ENCODE measurements at regions not wholly inside any gene's neighbourhood (a gene's known extent, or its start where the extent isn't known, plus 50 kb on each side); places are given as distances from the start of the nearest gene placed in this dataset.

GRCh38 chr16:72689851-72690250 lies 358.1 kb downstream of the ZFHX3 start:
- intact Hi-C loops (cut with micrococcal nuclease), result no loop called here
- ATAC-seq (ENCODE audit: low read depth), result no peak
- H3K36me3 Mint-ChIP-seq (ENCODE audit: low read depth), result no peaks in the 10 kb centered on the region
- POLR2A ChIA-PET, result no interaction called here
- no peak overlapping the region for H3K4me3 Mint-ChIP-seq
- no peaks in the 10 kb centered on the region for H3K27me3 Mint-ChIP-seq
- H3K27ac Mint-ChIP-seq, result no peak overlapping the region
- DNase-seq, result no peak
- no peaks in the 10 kb centered on the region for H3K9me3 Mint-ChIP-seq
- no peak for TF ChIP-seq CTCF (IDR thresholded peaks at IDR 0.05)
- no peaks in the 10 kb centered on the region for H3K4me1 Mint-ChIP-seq
- CTCF ChIA-PET, result no interaction called here

- no peak for TF ChIP-seq CTCF (IDR thresholded peaks at IDR 0.05)
These were observed 367.2 kb downstream of the ZFHX3 start for GRCh38 chr16:72680732-72681131.

GRCh38 chr16:72679856-72680255 lies 368.1 kb downstream of the ZFHX3 start:
- ChIA-PET CTCF (no interaction called here), POLR2A (interaction anchor here (0.6 kb wide), 1 partner anchor 25 kb away, joined by 5 read pairs; no protein-coding TSS in a partner anchor)
- ATAC-seq (ENCODE audit: low read depth) (no peak), DNase-seq (no peak)
- no peak for TF ChIP-seq CTCF (IDR thresholded peaks at IDR 0.05)
- Mint-ChIP-seq H3K4me3 (no peak overlapping the region), H3K36me3 (ENCODE audit: low read depth) (no peaks in the 10 kb centered on the region), H3K4me1 (no peaks in the 10 kb centered on the region), H3K9me3 (no peaks in the 10 kb centered on the region), H3K27me3 (no peaks in the 10 kb centered on the region), H3K27ac (no peak overlapping the region)
- intact Hi-C loops (cut with micrococcal nuclease), result no loop called here

More at GRCh38 chr16:72680732-72681131, 367.2 kb downstream of the ZFHX3 start:
- H3K4me3 Mint-ChIP-seq, result no peak overlapping the region
- ATAC-seq (ENCODE audit: low read depth), result no peak
- no peaks in the 10 kb centered on the region for H3K27me3 Mint-ChIP-seq
- no peaks in the 10 kb centered on the region for H3K4me1 Mint-ChIP-seq
- no peaks in the 10 kb centered on the region for H3K36me3 Mint-ChIP-seq (ENCODE audit: low read depth)
- intact Hi-C loops (cut with micrococcal nuclease), result no loop called here
- no peaks in the 10 kb centered on the region for H3K9me3 Mint-ChIP-seq
- DNase-seq, result no peak
- ChIA-PET CTCF (no interaction called here), POLR2A (interaction anchor here (0.6 kb wide), 1 partner anchor 22 kb away, joined by 4 read pairs; no protein-coding TSS in a partner anchor)
- H3K27ac Mint-ChIP-seq, result no peak overlapping the region

GRCh38 chr16:72677662-72678447 lies 370.1 kb downstream of the ZFHX3 start:
- peaks cover 4% of the 10 kb centered on the region for H3K9me3 Mint-ChIP-seq
- POLR2A ChIA-PET, result no interaction called here
- no peaks in the 10 kb centered on the region for H3K36me3 Mint-ChIP-seq (ENCODE audit: low read depth)
- no peak for TF ChIP-seq CTCF (IDR thresholded peaks at IDR 0.05)
- ATAC-seq (ENCODE audit: low read depth), result no peak
- intact Hi-C loops (cut with micrococcal nuclease), result no loop called here
- H3K27me3 Mint-ChIP-seq, result no peaks in the 10 kb centered on the region
- no peak overlapping the region for H3K27ac Mint-ChIP-seq
- H3K4me3 Mint-ChIP-seq, result no peak overlapping the region
- no peaks in the 10 kb centered on the region for H3K4me1 Mint-ChIP-seq
- no peak for DNase-seq
- CTCF ChIA-PET, result no interaction called here

GRCh38 chr16:72673118-72673517 lies 374.8 kb downstream of the ZFHX3 start:
- DNase-seq (no peak), ATAC-seq (ENCODE audit: low read depth) (no peak)
- Mint-ChIP-seq H3K4me1 (no peaks in the 10 kb centered on the region), H3K9me3 (peaks cover 14% of the 10 kb centered on the region), H3K27ac (no peak overlapping the region), H3K36me3 (ENCODE audit: low read depth) (peaks cover 9% of the 10 kb centered on the region), H3K4me3 (no peak overlapping the region), H3K27me3 (no peaks in the 10 kb centered on the region)
- ChIA-PET POLR2A (no interaction called here), CTCF (no interaction called here)
- intact Hi-C loops (cut with micrococcal nuclease), result no loop called here
- no peak for TF ChIP-seq CTCF (IDR thresholded peaks at IDR 0.05)
